IMR-90 (cell line): ENCODE measurements at regions not wholly inside any gene's neighbourhood (a gene's known extent, or its start where the extent isn't known, plus 50 kb on each side); places are given as distances from the start of the nearest gene placed in this dataset.

Experiments used
- ATAC-seq: fragments of 200-7000 bp; cut with Tn5 transposase; 2 replicates; pipeline ENCODE4 v1.9.1; 2020; ENCODE audit warnings: low read depth, mild to moderate bottlenecking, moderate library complexity
- BruUV-seq: library from RNA; stranded (reverse); fragments of 400-500 nt; replicated peaks from 2 replicates; lab custom pipeline; 2021; lab: Mats Ljungman, UMichigan
- CTCF ChIA-PET: fragments of 300-600 bp; formaldehyde crosslinking; extraction: SDS; loops from one replicate; lab custom pipeline; 2021; ENCODE audit warnings: antibody characterized with exemption; lab: Yijun Ruan, JAX
- POLR2A ChIA-PET: fragments of 300-600 bp; sonication (Branson Sonifier 250); formaldehyde crosslinking; loops from one replicate; lab custom pipeline; 2022; ENCODE audit warnings: antibody characterized with exemption; ENCODE audit not compliant: unreplicated experiment; lab: Charles Lee
- DNase-seq: peaks from one replicate; pipeline ENCODE4 v3.0.0; 2013
- H2AFZ ChIP-seq: replicated peaks from 2 replicates; pipeline ENCODE3; 2013; ENCODE audit warnings: low read length, mild to moderate bottlenecking; ENCODE audit not compliant: poor library complexity
- H2AK5ac ChIP-seq: 2 replicates; pipeline ENCODE4 v1.6.1; 2013; ENCODE audit warnings: low read depth, low read length, inconsistent platforms
- H2AK9ac ChIP-seq: replicated peaks from 2 replicates; pipeline ENCODE3; 2013; ENCODE audit warnings: mild to moderate bottlenecking, low read depth, low read length, moderate library complexity; ENCODE audit not compliant: poor library complexity
- H2BK120ac ChIP-seq: 2 replicates; pipeline ENCODE4 v1.6.1; 2013; ENCODE audit warnings: low read depth, low read length, inconsistent platforms
- H2BK15ac ChIP-seq: 3 replicates; pipeline ENCODE4 v1.6.1; 2013; ENCODE audit warnings: low read depth, low read length, inconsistent platforms
- H2BK20ac ChIP-seq: 2 replicates; pipeline ENCODE4 v1.6.1; 2013; ENCODE audit warnings: low read depth, mild to moderate bottlenecking, inconsistent platforms, low read length, moderate library complexity
- H2BK5ac ChIP-seq: 2 replicates; pipeline ENCODE4 v1.6.1; 2013; ENCODE audit warnings: mild to moderate bottlenecking, low read depth, low read length, inconsistent platforms; ENCODE audit not compliant: poor library complexity, severe bottlenecking
- H3K14ac ChIP-seq: replicated peaks from 2 replicates; pipeline ENCODE4 v1.6.1; 2013; ENCODE audit warnings: low read depth, low read length, inconsistent platforms
- H3K18ac ChIP-seq: 2 replicates; pipeline ENCODE4 v1.6.1; 2013; ENCODE audit warnings: low read depth, low read length, control low read depth
- H3K23ac ChIP-seq: 2 replicates; pipeline ENCODE4 v1.6.1; 2013; ENCODE audit warnings: low read depth, low read length, inconsistent platforms
- H3K27ac ChIP-seq: 2 replicates; pipeline ENCODE4 v1.5.1; 2013; ENCODE audit warnings: mild to moderate bottlenecking, control low read depth, low read length; ENCODE audit not compliant: insufficient read depth
- H3K27me3 ChIP-seq: 2 replicates; pipeline ENCODE4 v1.6.1; 2013; ENCODE audit warnings: low read length; ENCODE audit not compliant: control insufficient read depth, insufficient read depth
- H3K36me3 ChIP-seq: 2 replicates; pipeline ENCODE4 v1.6.1; 2013; ENCODE audit warnings: low read length, mixed read lengths; ENCODE audit not compliant: control insufficient read depth, insufficient read depth
- H3K4ac ChIP-seq: 2 replicates; pipeline ENCODE4 v1.6.1; 2013; ENCODE audit warnings: low read depth, low read length, inconsistent platforms
- H3K4me1 ChIP-seq: 2 replicates; pipeline ENCODE4 v1.6.1; 2013; ENCODE audit warnings: low read length, mixed read lengths; ENCODE audit not compliant: control insufficient read depth, insufficient read depth
- H3K4me2 ChIP-seq: 2 replicates; pipeline ENCODE4 v1.6.1; 2013; ENCODE audit warnings: low read depth, mild to moderate bottlenecking, control low read depth, low read length, moderate library complexity
- H3K4me3 ChIP-seq: 2 replicates; pipeline ENCODE4 v1.5.1; 2013; ENCODE audit warnings: low read depth, mild to moderate bottlenecking, control low read depth, low read length, moderate library complexity; ENCODE audit not compliant: insufficient read depth
- H3K56ac ChIP-seq: 2 replicates; pipeline ENCODE4 v1.6.1; 2013; ENCODE audit warnings: low read length, inconsistent platforms; ENCODE audit not compliant: insufficient read depth; ENCODE audit errors: extremely low read depth
- H3K79me1 ChIP-seq, 2 experiments: 2 replicates each; pipeline ENCODE4 v1.6.1; 2013; ENCODE audit warnings: low read length in 2 of 2, inconsistent platforms in 1 of 2, low read depth in 1 of 2
- H3K9ac ChIP-seq: 2 replicates; pipeline ENCODE4 v1.6.1; 2013; ENCODE audit warnings: low read depth, low read length, control low read depth
- H3K9me1 ChIP-seq: 2 replicates; pipeline ENCODE4 v1.6.1; 2013; ENCODE audit warnings: low read length, inconsistent platforms; ENCODE audit not compliant: insufficient read depth
- H3K9me3 ChIP-seq: 2 replicates; pipeline ENCODE4 v1.6.1; 2013; ENCODE audit warnings: low read length; ENCODE audit not compliant: control insufficient read depth, insufficient read depth
- H4K20me1 ChIP-seq: 2 replicates; pipeline ENCODE4 v1.6.1; 2013; ENCODE audit warnings: low read length, inconsistent platforms; ENCODE audit not compliant: insufficient read depth
- H4K5ac ChIP-seq: 2 replicates; pipeline ENCODE4 v1.6.1; 2013; ENCODE audit warnings: mild to moderate bottlenecking, low read depth, low read length, control low read depth
- H4K8ac ChIP-seq, 2 experiments: 2 replicates each; pipeline ENCODE4 v1.6.1; 2013; ENCODE audit warnings: low read depth in 2 of 2, low read length in 2 of 2, control low read depth in 1 of 2, inconsistent platforms in 1 of 2
- H4K91ac ChIP-seq: 2 replicates; pipeline ENCODE4 v1.6.1; 2013; ENCODE audit warnings: low read depth, low read length, inconsistent platforms; ENCODE audit not compliant: insufficient read depth
- ELK1 ChIP-seq: fragments of 150-350 bp; IDR thresholded peaks from 2 replicates; pipeline ENCODE4 v1.6.1; 2016; ENCODE audit warnings: low read depth, mild to moderate bottlenecking, low read length, moderate library complexity, borderline replicate concordance
- FOS ChIP-seq: fragments of 150-350 bp; IDR thresholded peaks from 2 replicates; pipeline ENCODE4 v1.6.1; 2016; ENCODE audit warnings: low read depth, low read length
- MAZ ChIP-seq: IDR thresholded peaks from 2 replicates; pipeline ENCODE4 v1.6.1; 2012; ENCODE audit warnings: low read depth, mild to moderate bottlenecking, low read length, improper control_type of control experiment, moderate library complexity, borderline replicate concordance
- MXI1 ChIP-seq: IDR thresholded peaks from 2 replicates; pipeline ENCODE4 v1.6.1; 2012; ENCODE audit warnings: low read depth, mild to moderate bottlenecking, low read length, moderate library complexity, borderline replicate concordance
- NFE2L2 ChIP-seq: fragments of 150-350 bp; IDR thresholded peaks from 2 replicates; pipeline ENCODE4 v1.6.1; 2016; ENCODE audit warnings: low read depth, mild to moderate bottlenecking, low read length
- POLR2A ChIP-seq: IDR thresholded peaks from 2 replicates; pipeline ENCODE4 v1.6.1; 2012; ENCODE audit warnings: mild to moderate bottlenecking, low read depth, low read length
- USF2 ChIP-seq: fragments of 150-350 bp; IDR thresholded peaks from 2 replicates; pipeline ENCODE4 v1.6.1; 2017; ENCODE audit warnings: mild to moderate bottlenecking, antibody characterized with exemption, low read length, low read depth
- WGBS, 2 experiments: methylation state at CpG; one replicate each; pipeline versions ENCODE4 v1.1.5 to v1.1.7; 2013; ENCODE audit warnings: missing lambda C conversion rate in 2 of 2; ENCODE audit not compliant: insufficient read length in 1 of 2; ENCODE audit errors: extremely low coverage in 2 of 2; 5-methylcytosine and 5-hydroxymethylcytosine counted together
- dilution Hi-C: fragments of 300-500 bp; cut with HindIII; formaldehyde crosslinking; loops from one replicate; pipeline ENCODE4 v1.14.3; 2018; ENCODE audit warnings: low sequenced_read_pairs; ENCODE audit not compliant: unreplicated experiment
- in situ Hi-C: fragments of 300-500 bp; cut with MboI; formaldehyde crosslinking; loops from 3 replicates; pipeline ENCODE4 v1.14.3; 2019; ENCODE audit warnings: low sequenced_read_pairs, inconsistent platforms, mixed read lengths
- intact Hi-C: fragments of 100-400 bp; cut with micrococcal nuclease; formaldehyde crosslinking; loops from 2 replicates; pipeline ENCODE4 v1.10.0; 2022

GRCh38 chr15:100812802-100813201 is 66.8 kb upstream of the ALDH1A3 start:
- no peak overlapping the region for H2BK20ac ChIP-seq
- H3K27me3 ChIP-seq, result no peaks in the 10 kb centered on the region
- no peak overlapping the region for H3K56ac ChIP-seq
- no peaks in the 10 kb centered on the region for H3K9me1 ChIP-seq
- no peak overlapping the region for H3K18ac ChIP-seq
- no peak overlapping the region for H3K27ac ChIP-seq
- in situ Hi-C loops, result no loop called here
- H3K9ac ChIP-seq, result no peak overlapping the region
- no peak for ATAC-seq
- ChIA-PET CTCF (no interaction called here), POLR2A (no interaction called here)
- H2BK15ac ChIP-seq, result no peak overlapping the region
- H2BK120ac ChIP-seq, result no peak overlapping the region
- no peak overlapping the region for H3K4ac ChIP-seq
- H2AK5ac ChIP-seq, result no peak overlapping the region
- H2BK5ac ChIP-seq, result no peak overlapping the region
- TF ChIP-seq USF2, result no peak
- TF ChIP-seq POLR2A, result no peak
- TF ChIP-seq MAZ, result no peak
- TF ChIP-seq MXI1, result no peak
- TF ChIP-seq ELK1, result no peak
- no peak for TF ChIP-seq FOS
- no peak for TF ChIP-seq NFE2L2
- H4K91ac ChIP-seq, result no peak overlapping the region
- intact Hi-C loops, result no loop called here
- no peak overlapping the region for H4K8ac ChIP-seq
- dilution Hi-C loops, result no loop called here
- H3K9me3 ChIP-seq, result peaks cover 8% of the 10 kb centered on the region
- no CpG with 5 or more reads among the region's 2 CpGs for WGBS, 2 experiments
- H3K4me1 ChIP-seq, result no peaks in the 10 kb centered on the region
- H3K36me3 ChIP-seq, result no peaks in the 10 kb centered on the region
- H3K79me1 ChIP-seq, result no peaks in the 10 kb centered on the region
- BruUV-seq, result no TSS peak
- no peak overlapping the region for H3K23ac ChIP-seq
- H3K4me2 ChIP-seq, result no peak overlapping the region
- no peak overlapping the region for H2AFZ ChIP-seq
- no peak overlapping the region for H3K14ac ChIP-seq
- H4K5ac ChIP-seq, result no peak overlapping the region
- H2AK9ac ChIP-seq, result no peak overlapping the region
- no peak overlapping the region for H3K4me3 ChIP-seq
- no peaks in the 10 kb centered on the region for H4K20me1 ChIP-seq
- DNase-seq, result no peak
